Stimulated activated CD8-positive, alpha-beta memory T cell treated with anti-CD3 and anti-CD28 coated beads, Interleukin-15, amount 100 ng/mL, for 48 hours (primary cell): ENCODE measurements at regions not wholly inside any gene's neighbourhood (a gene's known extent, or its start where the extent isn't known, plus 50 kb on each side); places are given as distances from the start of the nearest gene placed in this dataset.

Experiments used
- DNase-seq, 2 donors: peaks; one replicate each; pipeline ENCODE4 v3.0.0-alpha.2; 2020; ENCODE audit warnings: low read depth in 2 of 2

DNA sequence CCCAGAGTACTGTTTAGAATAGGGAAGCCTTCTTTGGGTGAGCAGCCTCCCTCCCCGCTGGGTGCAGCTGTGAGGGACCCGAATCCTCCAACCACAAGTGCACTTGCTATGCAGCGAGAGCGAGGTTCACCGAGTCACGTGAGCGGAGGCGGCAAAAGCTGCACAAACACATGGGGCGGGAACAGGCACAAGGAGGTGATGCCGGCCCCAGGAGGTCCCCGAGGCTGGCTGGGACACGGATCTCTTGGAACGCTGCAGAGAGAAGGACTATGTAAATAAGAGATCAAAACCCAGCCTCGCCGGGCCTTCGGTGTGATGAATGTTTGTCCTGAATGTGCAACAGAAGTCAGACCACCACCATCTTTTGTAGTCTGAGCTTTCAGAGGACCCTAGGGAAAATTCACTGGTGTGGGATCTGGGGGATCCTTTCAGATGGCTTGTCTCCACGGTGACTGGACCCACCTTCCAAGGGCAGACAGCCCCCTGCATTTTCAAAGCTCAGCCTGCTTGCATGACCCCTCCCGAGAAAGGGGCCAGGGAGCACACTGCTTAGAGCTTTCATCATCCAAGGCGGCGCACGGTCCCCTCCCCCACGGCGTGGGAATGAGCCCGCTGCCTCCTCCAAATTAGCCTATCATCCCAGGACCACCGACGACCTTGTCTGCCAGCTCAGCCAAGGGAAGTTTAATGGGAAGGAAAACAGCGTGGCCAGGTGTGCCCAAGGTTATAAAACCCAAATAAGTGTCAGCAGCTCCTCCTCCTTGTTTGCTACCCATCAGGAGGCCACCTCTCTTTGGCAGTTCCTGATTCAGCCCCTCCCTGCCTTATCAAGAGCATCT lies 327.7 kb downstream of the CXCL12 start:
- DNase-seq = no peak

DNA sequence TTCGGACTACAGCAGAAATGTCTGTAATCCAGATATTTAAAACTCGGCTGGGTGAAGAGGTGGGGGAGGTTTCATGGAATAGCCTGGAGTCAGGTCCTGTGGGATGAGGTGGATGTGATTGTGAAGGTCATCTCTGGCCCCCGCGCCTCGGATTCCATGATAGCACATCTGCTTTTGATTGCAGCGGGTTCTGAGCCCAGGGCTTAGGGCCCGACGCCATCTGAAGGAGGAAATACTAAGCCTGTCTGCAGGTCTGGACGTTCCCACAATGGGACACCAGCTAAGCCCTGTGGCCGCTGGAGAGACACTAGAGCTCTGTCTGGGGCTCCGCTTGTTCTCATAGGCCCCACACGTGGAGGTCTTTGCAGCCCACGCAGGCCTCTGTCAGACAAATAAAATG lies 328.7 kb downstream of the CXCL12 start:
- DNase-seq = no peak

DNA sequence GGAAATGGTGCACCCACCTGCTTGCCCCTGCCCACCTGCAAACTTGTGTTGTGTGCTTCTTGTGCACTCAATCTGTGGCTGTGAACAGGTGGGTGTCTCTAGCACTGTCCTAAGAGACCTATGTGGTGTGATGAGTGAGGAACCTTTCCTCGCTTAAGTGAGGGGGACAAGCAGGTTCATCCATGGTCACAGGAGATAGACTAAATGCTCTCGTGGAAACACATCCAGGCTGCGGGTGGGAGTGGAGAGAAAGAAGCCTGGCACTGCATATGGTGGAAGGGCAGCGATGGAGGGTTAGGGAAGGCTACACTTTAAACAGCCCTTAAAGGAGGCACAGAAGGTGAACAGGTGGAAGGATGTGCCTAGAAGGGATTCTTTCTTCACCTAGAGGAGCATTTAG lies 330.9 kb downstream of the CXCL12 start:
- DNase-seq = no peak

DNA sequence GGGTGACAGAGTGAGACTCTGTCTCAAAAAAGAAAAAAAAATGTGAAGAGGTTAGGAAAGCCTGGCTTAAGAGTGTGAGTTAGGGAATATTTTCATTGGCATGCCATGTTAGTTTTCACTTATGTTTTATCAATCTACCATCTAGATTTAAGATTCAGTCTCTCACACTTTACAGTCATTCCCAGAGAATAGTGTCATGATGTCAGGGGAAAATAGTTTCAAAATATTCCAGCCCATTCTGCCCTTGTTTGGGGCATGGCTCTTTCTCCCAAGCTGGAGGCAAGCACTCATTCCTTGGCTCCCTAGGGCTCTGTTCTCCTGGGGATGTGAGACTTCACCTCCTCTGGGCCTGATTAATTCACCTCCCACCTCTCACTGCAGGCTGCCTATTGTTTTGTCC lies 331.5 kb downstream of the CXCL12 start:
- DNase-seq = no peak

DNA sequence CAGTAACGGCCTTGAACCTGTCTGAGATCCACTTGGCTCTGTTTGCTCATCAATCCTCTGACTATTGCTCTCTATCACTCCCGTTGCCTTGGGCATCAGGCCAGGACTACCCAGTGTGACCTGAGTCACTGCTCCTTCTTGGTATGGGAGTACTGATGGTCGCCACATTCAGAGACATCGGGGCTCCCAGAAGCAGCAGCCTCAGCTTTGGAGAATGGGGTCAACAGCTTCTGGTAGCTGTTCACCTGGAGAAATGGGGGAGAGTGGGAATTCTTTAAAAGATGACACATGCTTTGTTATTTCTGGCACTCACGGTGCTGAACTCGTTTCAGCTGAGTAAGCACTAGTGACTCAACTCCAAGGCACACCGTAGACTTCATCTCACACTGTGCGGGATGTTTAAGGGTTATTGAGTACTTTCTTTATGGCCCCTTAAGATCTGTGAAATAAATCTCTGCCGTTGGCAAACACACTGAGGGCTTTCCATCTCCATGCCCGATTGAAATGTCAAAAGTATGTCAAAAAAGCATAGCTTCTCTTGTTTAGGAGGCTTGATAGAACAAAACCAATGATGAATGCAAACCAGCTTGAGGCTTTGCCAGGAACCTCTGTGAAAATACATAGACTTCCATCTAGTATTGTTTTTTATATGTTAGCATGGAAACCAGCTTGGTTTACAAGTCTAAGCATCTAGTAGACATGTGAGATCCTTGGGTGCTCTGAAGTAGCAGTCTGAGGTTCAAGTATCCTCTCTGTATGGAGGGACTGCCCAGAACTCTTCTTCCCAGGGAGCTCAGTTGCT lies 333.1 kb downstream of the CXCL12 start:
- DNase-seq = no peak

DNA sequence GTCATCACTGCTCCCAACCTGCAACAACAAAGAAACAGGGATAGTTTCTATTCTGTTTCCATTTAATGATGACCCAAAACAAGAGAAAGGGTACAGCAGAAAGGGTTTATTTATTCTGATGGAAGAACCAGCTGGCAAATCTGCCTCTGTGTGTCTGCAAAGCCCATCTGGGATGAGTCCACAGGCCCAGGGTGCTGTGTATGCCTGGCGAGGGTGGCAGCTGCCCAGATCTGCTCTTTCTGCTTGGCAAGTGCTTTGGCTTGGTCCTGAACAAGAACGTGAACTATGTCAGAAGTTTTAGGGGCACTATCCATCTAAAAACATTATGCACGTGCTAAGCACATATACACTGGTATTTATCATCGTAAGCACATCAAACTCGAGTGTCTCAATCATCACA lies 333.8 kb downstream of the CXCL12 start:
- no peak for DNase-seq

DNA sequence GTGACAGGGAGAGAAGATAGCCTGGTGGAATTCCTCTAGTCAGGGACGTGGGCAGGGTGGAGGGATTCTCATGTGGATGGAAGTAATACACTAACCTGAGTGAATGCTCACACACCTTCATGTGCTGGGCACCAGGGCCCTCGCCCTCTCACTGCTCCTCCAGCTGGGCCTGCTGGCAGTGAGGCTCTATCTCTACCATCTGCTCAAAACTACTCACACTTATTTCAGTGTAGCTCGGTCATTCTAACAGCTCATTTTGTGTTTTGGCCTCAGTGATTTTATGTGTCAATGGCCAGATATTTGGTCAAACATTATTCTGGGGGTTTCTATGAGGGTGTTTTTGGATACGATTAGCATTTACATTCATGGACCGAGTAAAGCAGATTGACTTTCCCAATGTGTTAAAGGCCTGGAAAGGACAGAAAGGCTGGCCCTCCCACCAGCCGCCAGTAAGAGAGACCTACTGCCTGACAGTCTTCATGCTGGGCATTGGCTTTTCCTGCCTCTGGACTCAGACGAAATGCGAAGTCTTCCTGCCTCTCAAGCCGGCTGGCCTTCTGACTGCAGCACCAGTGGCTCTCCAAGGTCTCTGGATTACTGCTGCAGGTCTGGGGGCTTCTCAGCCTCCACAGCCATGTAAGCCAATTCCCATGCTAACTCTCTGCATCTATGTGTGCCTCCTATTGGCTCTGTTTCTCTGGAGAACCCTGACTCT lies 335.4 kb downstream of the CXCL12 start:
- no peak for DNase-seq

DNA sequence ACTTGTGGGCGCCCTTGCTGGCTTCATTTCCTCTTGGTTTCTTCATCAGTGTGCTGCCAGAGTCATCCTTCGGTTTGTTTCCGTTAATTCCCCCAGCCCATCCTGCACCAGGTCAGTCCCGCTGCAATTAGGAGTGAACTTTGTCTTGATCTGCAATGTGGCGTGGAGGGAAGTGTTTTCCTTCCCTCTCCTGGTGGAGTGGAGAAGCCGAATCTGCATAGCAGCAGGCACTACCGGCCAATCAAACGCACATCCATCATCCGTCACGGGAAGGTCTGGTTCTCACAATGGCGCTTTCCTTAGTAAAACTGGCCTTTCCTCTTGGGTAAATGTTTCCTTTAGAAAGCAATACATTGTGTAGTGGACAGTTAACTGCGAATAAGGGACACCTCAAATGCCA lies 337.5 kb downstream of the CXCL12 start:
- DNase-seq = no peak

DNA sequence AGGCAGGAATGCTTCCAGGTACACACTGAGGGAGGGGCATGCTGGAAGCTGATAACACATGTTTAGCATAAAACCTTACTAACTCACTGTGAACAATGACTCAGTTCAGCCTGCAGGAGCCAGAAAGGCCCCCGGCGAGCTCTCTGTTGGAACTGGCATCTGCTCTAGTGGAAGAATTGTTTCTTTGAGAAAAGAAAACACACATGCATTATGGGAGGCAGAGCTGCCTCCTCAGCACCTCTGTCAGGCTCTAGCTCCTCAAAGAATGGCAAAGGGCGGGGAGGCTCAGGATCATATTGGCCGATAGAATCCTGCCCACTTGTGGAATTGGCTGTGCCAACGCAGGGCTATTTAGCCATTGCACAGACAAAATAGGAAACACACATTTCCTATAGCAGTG lies 338.3 kb downstream of the CXCL12 start:
- no peak for DNase-seq

DNA sequence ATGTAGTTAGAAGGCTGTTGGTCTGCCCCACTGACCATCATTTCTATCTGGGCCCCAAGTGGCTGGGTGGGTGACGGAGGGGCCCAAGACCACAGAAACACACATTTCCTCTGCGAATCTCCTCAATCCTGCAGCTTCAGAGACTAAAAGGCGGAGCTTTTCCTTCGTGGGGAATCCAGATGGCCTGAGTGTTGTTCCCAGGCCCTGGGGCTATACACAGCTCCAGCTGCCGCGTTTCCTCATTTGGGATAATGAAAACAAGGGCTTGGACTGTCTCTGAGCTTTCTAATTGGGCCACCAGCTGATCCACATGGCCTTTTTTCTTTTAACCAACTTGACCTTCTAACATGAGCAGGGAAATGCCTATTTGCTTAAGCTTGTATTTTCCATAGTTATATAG lies 339.9 kb downstream of the CXCL12 start:
- no peak for DNase-seq

DNA sequence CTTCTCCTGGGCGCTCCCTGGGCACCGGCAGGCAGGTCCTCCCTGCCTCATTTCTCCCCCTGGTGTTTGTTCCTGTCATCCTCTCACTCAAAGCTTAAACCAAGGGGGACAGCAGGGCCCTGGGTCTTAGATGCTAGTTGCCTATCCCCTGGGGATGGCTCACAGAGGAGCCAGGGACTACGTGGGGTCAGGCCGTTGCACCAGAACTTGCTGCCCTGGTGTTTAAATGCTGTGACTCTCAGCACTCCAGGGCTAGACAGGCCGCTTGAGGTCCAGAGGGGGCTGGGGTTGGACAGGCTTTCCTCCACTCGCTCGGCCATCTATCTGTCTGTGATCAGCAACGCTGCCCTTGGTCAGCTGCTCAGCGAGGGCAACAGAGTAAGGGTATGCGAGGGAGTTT lies 340.3 kb downstream of the CXCL12 start:
- no peak for DNase-seq

DNA sequence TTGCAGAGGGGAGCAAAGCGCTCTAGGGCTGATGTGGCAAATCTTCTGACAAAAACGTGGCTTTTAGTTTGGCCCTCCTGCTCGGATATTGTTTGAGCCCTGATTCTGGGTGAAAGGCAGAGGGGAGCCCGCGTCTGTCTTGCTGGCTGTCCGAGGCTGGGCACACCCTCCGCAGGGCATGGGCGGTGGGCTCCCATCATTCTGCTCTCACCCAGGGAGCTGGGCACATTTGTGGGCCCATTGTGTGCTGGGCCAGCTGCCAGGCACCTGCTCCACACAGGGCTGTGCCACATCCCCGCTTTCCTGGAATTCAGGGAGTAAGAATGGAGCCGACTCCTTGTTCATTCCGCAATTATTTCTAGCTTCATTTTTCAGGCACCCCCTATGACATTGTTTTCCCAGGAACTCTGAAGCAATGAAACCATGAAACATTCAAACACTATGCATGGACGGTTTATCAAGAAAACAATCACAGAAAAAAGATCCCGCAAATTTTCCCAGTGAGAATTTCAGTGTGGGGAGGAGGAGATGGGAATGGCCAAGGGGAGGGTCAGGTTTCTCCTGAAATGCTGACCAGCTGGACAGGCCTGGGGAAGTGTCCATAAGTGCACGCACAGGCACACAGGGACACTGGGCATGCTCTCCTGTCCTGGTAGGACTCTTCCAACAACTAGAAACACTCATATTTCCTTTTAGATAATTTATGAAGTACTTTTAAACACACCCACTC lies 341.1 kb downstream of the CXCL12 start:
- no peak for DNase-seq

DNA sequence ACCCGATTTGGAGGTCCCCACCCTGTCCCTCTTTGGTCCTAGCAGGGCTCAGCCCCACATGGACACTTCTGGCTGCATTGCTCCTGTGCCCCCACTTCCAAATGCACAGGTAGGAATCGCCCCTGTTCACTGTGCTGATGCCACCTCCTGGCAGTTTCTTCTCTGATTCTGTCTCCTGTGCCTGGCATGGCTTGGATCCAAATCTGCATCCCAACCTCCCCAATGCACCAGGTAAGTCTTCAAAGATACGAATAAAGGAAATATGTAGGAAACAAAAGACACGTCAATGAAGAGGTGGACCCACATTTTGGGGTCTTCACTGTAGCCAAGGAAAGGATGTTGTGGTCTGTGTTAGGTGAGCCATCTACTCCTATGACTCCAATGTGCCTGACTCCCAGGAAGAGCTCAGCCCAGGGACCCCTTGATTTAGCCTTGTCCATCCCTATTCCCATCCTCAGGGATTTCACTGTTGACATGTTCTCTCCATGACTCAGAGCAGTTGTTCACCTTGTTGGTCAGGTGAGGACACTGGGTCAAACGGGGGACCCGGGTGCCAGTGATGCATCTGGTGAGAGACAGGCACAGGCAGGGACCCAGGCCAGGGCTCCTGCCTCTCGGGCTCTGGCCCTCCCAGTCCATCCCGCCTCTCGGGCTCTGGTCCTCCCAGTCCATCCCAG lies 341.8 kb downstream of the CXCL12 start:
- no peak for DNase-seq

DNA sequence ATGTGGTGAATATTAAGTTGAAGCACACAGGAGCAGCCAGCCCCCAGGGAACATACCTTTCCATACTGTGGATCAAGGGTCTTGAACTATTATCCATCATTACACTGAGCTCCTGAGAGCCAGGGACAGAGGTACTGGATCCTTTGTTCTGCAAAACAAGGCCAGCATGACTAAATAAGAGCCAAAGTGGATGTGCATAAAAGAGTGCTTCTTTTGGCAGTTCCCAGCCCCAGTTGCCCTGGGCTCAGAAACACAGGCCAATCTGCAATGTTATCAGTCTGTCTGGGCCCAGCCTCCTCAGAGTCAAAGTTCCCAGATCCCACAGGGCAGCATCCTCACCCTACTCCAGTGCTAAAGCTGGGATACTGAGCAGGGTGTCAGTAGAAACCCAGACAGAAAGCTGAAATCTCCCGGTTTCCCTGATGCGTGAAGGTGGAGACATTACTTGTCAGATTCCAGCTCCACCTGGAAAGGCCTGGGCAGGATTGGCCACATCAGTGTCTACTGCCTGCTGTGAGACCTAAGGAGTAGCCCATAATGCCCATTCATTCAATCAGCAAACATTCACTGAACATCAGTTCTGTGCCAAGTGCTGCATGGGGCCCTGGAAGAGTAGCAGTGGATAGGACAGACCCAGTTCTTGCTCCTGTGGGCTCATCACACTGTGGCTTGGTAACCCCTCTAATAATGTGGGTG lies 342.7 kb downstream of the CXCL12 start:
- no peak for DNase-seq

DNA sequence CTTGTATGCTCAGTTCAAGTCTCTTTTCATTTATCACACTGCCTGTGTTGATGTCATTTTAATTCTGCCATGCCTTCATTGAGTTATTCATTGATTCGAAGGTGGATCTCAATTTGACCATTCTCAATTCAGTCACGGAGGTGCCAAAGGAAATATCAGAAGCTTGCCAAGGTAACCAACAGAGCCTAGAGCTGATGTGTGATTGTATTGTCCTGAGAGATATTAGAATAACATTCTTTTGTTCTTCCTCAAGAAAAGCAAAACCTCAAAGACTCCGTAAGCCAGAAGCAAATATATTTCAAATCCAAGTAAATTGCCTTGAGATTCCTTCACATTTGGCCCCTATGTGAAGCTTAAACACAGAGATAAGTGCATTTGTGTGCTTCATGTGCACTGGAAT lies 345.3 kb downstream of the CXCL12 start:
- no peak for DNase-seq

DNA sequence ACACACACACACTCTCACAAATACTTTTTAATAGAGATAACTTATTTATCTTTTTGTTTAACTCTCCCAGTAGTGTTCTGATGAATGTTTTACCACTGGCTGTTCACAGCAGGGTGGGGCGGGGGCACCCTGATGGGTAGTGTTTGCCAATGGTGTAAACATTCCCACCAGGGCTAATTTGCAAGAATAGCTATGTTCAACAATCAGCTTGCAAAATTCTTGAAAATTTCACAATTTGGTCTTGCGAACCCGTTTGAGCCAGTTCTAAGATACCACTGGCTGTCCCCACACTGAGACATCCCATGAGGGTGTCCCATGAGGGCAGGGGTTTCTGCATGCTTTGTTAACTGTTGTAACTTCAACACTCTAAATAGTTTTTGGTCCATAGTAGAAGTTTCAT lies 348.5 kb downstream of the CXCL12 start:
- DNase-seq = no peak

DNA sequence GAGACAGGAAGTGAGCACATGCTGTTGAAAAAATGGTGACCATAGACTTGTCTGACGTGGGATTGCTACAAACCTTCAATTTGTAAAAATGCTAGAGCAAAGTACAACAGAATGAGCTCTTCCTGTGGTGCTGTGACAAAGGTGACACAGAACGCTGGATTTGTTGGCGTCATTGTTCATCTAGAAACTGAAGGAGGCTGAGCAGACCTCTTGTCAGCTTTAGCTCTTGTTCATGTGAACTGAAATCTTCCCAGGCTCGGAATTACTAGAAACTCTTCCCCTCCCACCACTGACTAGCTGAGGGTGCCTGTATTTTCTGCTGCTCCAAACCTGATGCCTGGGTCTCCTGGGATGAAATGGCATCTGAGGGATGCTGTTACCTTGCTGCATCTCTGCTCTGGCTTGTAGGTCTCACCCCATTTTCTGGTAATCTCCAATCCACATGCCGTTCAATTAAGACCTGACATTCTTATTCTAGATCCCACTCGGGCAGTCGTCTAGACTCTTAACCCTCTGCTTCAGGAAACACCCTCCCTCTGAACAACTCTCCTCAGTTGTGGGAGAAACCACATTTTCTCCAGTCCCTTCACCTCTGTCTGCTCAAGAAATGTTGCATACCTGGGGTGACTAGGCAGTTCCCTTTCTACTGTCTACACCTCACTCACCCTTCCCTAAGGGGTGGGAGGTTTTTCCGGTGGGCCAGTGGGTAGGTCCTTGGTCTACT lies 349.3 kb downstream of the CXCL12 start:
- DNase-seq = no peak

DNA sequence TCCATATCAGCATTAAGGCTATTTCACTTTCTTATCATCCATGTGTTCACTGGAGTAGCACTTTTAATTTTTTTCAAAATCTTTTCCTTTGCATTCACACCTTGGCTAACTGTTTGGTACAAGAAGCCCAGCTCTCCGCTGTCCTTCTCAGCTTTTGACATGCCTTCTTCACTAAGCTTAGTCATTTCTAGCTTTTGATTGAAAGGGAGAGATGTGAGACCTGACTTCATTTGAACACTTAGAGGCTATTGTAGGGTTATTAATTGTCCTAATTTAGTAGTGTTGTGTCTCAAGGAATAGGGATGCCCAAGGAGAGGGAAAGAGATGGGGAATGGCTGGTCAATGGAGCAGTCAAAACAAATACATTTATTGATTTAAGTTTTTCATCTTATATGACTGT lies 350.0 kb downstream of the CXCL12 start:
- DNase-seq = no peak

DNA sequence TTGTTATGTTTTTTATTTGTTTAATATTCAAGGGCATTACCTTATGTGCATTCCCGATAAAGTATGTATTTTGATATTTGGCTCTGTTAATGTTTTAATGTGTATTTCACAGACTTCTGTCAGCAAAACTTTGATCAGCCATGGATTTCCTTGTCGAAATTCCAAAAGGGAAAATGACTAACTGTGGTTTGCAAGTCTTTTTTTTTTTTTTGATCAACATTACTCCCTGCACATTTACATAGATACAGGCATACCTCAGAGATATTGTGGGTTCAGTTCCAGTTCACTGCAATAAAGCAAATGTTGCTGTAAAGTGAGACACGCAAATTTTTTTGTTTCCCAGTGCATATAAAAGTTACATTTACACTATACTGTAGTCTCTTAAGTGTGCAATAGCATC lies 351.9 kb downstream of the CXCL12 start:
- no peak for DNase-seq

DNA sequence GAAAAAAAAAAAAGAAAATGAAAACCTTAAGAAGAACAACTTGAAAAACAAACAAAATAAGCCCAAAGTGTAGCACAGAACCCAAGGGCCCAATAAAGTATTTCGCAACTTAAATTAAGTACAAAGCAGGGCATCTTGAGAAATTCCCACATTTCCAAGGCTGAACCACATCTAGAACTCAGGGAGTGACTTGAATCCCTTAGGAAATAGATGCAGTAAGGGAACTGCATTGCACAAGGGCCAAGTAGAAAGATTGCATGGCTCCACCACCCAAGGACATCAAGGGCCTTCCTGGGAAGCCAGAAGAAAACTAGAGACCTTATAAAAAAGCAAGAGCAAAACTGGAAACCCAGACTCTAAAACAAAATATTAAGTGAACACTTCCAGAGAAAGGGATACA lies 352.7 kb downstream of the CXCL12 start:
- DNase-seq = no peak
